ENCODE measurements at regions not wholly inside any gene's neighbourhood (a gene's known extent, or its start where the extent isn't known, plus 50 kb on each side); places are given as distances from the start of the nearest gene placed in this dataset.

DNA sequence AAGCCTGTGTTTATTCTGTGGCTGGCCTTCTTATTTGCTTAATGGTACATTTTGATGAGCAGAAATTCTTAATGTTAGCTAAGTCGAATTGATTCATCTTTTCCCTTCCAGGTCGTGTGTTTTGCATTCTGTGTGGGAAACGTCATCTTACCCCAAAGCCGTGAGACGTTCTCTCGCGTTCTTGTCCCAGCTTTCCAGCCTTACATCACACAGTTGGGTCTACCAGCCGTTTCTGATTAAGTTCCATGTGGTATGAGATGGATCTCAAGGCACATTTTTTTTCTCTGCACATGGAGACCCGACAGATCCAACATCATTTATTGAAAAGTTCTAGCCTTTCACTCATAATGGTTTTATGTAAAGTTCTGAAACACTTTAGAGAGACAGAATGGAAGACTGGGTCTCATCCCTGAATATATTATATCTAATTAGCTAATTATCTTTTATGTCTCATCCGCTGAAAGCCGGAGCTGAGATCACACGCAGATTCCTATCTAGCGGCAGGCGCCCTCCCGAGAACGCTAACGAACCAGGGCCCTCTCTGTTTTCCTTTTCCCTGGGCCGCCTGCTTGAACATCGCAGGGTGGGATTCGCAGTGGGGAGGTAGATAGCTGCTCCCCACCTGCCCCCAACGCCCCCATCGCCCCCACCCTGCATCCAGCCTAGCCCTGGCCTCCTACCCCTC is 1162.2 kb downstream of the BRD1 start:
- no peaks in the 10 kb centered on the region for H3K79me1 ChIP-seq (ENCODE audit: low read depth in 1 of 2, low read length in 2 of 2)
- no peak overlapping the region for H2AFZ ChIP-seq (replicated peaks; ENCODE audit: low read length, poor library complexity)
- H2BK15ac ChIP-seq (ENCODE audit: low read depth, low read length), result no peak overlapping the region
- H4K5ac ChIP-seq (ENCODE audit: low read depth, low read length), result no peak overlapping the region
- H3K4me2 ChIP-seq (ENCODE audit: low read depth, low read length), result no peak overlapping the region
- peaks cover 43% of the 10 kb centered on the region for H3K9me3 ChIP-seq (ENCODE audit: control insufficient read depth, insufficient read depth, low read length)
- H2AK5ac ChIP-seq (ENCODE audit: low read depth, low read length), result no peak overlapping the region
- dilution Hi-C loops (cut with HindIII; ENCODE audit: low sequenced_read_pairs, unreplicated experiment), result no loop called here
- CTCF ChIA-PET, result no interaction called here
- H3K4me3 ChIP-seq (ENCODE audit: insufficient read depth, low read depth, low read length), result no peak overlapping the region
- H3K9me1 ChIP-seq (ENCODE audit: insufficient read depth, low read length), result no peaks in the 10 kb centered on the region
- H3K4ac ChIP-seq (ENCODE audit: low read depth, low read length), result no peak overlapping the region
- no peak overlapping the region for H3K56ac ChIP-seq (ENCODE audit: extremely low read depth, insufficient read depth, low read length)
- no peak overlapping the region for H3K14ac ChIP-seq (replicated peaks; ENCODE audit: low read depth, low read length)
- BruUV-seq (replicated peaks), result no TSS peak
- no peak overlapping the region for H4K91ac ChIP-seq (ENCODE audit: insufficient read depth, low read depth, low read length)
- H3K18ac ChIP-seq (ENCODE audit: low read depth, low read length), result no peak overlapping the region
- H2BK5ac ChIP-seq (ENCODE audit: low read depth, low read length, poor library complexity, severe bottlenecking), result no peak overlapping the region
- H4K8ac ChIP-seq (ENCODE audit: low read depth in 2 of 2, low read length in 2 of 2), result no peak overlapping the region
- no peak overlapping the region for H2BK120ac ChIP-seq (ENCODE audit: low read depth, low read length)
- H4K20me1 ChIP-seq (ENCODE audit: insufficient read depth, low read length), result no peaks in the 10 kb centered on the region
- no peaks in the 10 kb centered on the region for H3K27me3 ChIP-seq (ENCODE audit: control insufficient read depth, insufficient read depth, low read length)
- H2BK20ac ChIP-seq (ENCODE audit: low read depth, low read length), result no peak overlapping the region
- no peaks in the 10 kb centered on the region for H3K4me1 ChIP-seq (ENCODE audit: control insufficient read depth, insufficient read depth, low read length)
- no peaks in the 10 kb centered on the region for H3K36me3 ChIP-seq (ENCODE audit: control insufficient read depth, insufficient read depth, low read length)
- no peak overlapping the region for H3K9ac ChIP-seq (ENCODE audit: low read depth, low read length)
- 80% methylated on average over 1 of the region's 22 CpGs; no CpG with 5 or more reads in 1 of the 2 experiments for WGBS, 2 experiments (ENCODE audit: extremely low coverage in 2 of 2, insufficient read length in 1 of 2)
- ATAC-seq (ENCODE audit: low read depth) (no peak), DNase-seq (no peak)
- no peak overlapping the region for H2AK9ac ChIP-seq (replicated peaks; ENCODE audit: low read depth, low read length, poor library complexity)
- POLR2A ChIA-PET (ENCODE audit: unreplicated experiment), result no interaction called here
- no peak overlapping the region for H3K27ac ChIP-seq (ENCODE audit: insufficient read depth, low read length)
- H3K23ac ChIP-seq (ENCODE audit: low read depth, low read length), result no peak overlapping the region
- intact Hi-C loops (cut with micrococcal nuclease), result no loop called here
- in situ Hi-C loops (cut with MboI; ENCODE audit: low sequenced_read_pairs), result no loop called here
- TF ChIP-seq CHD1 (IDR thresholded peaks at IDR 0.05; ENCODE audit: low read depth, low read length), result no peak
- TF ChIP-seq, protein P1, sequence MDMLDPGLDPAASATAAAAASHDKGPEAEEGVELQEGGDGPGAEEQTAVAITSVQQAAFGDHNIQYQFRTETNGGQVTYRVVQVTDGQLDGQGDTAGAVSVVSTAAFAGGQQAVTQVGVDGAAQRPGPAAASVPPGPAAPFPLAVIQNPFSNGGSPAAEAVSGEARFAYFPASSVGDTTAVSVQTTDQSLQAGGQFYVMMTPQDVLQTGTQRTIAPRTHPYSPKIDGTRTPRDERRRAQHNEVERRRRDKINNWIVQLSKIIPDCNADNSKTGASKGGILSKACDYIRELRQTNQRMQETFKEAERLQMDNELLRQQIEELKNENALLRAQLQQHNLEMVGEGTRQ (IDR thresholded peaks at IDR 0.05; ENCODE audit: low read depth, low read length), result no peak
- TF ChIP-seq RCOR1 (IDR thresholded peaks at IDR 0.05; ENCODE audit: insufficient replicate concordance, low read length), result no peak
- TF ChIP-seq MAFK (IDR thresholded peaks at IDR 0.05; ENCODE audit: low read depth, low read length), result no peak
- no peak for TF ChIP-seq RFX5 (IDR thresholded peaks at IDR 0.05; ENCODE audit: low read depth, low read length)
- no peak for TF ChIP-seq BHLHE40 (IDR thresholded peaks at IDR 0.05; ENCODE audit: low read depth, low read length)
- TF ChIP-seq SMC3 (IDR thresholded peaks at IDR 0.05; ENCODE audit: low read depth, low read length), result no peak
- TF ChIP-seq POLR2A (IDR thresholded peaks at IDR 0.05; ENCODE audit: low read depth, low read length), result no peak
- TF ChIP-seq, protein P2, sequence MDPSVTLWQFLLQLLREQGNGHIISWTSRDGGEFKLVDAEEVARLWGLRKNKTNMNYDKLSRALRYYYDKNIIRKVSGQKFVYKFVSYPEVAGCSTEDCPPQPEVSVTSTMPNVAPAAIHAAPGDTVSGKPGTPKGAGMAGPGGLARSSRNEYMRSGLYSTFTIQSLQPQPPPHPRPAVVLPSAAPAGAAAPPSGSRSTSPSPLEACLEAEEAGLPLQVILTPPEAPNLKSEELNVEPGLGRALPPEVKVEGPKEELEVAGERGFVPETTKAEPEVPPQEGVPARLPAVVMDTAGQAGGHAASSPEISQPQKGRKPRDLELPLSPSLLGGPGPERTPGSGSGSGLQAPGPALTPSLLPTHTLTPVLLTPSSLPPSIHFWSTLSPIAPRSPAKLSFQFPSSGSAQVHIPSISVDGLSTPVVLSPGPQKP (IDR thresholded peaks at IDR 0.05; ENCODE audit: borderline replicate concordance, low read depth, low read length), result no peak
- TF ChIP-seq MXI1 (IDR thresholded peaks at IDR 0.05; ENCODE audit: borderline replicate concordance, low read depth, low read length), result no peak

All from IMR-90 (cell line).